Keratinocyte (primary cell): ENCODE measurements at regions not wholly inside any gene's neighbourhood (a gene's known extent, or its start where the extent isn't known, plus 50 kb on each side); places are given as distances from the start of the nearest gene placed in this dataset.

Source experiments
- DNase-seq: peaks from one replicate; pipeline ENCODE4 v3.0.0-alpha.2; 2011; ENCODE audit warnings: low read depth, missing footprints, low spot score
- FAIRE-seq: peaks from 2 replicates; lab custom pipeline; 2011; peaks lifted over from hg19 to GRCh38; lab: Jason Lieb, UNC
- H2AFZ ChIP-seq: 2 replicates; pipeline ENCODE4 v1.6.0; 2012; ENCODE audit warnings: low read length, control low read depth, inconsistent platforms; ENCODE audit not compliant: control insufficient read depth
- H3K27ac ChIP-seq: 2 replicates; pipeline ENCODE4 v1.5.1; 2011; ENCODE audit warnings: low read length; ENCODE audit not compliant: control insufficient read depth, insufficient read depth
- H3K27me3 ChIP-seq: 3 replicates; pipeline ENCODE4 v1.6.0; 2011; ENCODE audit warnings: low read length; ENCODE audit not compliant: control insufficient read depth, insufficient read depth; ENCODE audit errors: extremely low read depth
- H3K36me3 ChIP-seq, 2 experiments: 2 replicates in 1 of 2; 3 replicates in 1 of 2; pipeline ENCODE4 v1.5.1; 2011; ENCODE audit warnings: low read length in 2 of 2, mild to moderate bottlenecking in 1 of 2; ENCODE audit not compliant: control insufficient read depth in 2 of 2, insufficient read depth in 2 of 2; ENCODE audit errors: extremely low read depth in 1 of 2
- H3K4me1 ChIP-seq: 3 replicates; pipeline ENCODE4 v1.5.1; 2011; ENCODE audit warnings: low read length; ENCODE audit not compliant: control insufficient read depth, insufficient read depth; ENCODE audit errors: extremely low read depth
- H3K4me2 ChIP-seq: 3 replicates; pipeline ENCODE4 v1.6.0; 2011; ENCODE audit warnings: low read depth, low read length; ENCODE audit not compliant: control insufficient read depth, insufficient read depth; ENCODE audit errors: extremely low read depth
- H3K4me3 ChIP-seq, 3 experiments: fragments of 200-600 bp in 1 of 3; sonication (generic) in 1 of 3; 2 replicates in 2 of 3; 3 replicates in 1 of 3; pipeline ENCODE4 v1.5.1; 2011 to 2016; ENCODE audit warnings: low read length in 3 of 3, mild to moderate bottlenecking in 3 of 3, control low read depth in 2 of 3, inconsistent platforms in 1 of 3, low read depth in 1 of 3, mixed read lengths in 1 of 3, mixed run types in 1 of 3, moderate library complexity in 1 of 3; ENCODE audit not compliant: control insufficient read depth in 2 of 3, insufficient read depth in 2 of 3; ENCODE audit errors: extremely low read depth in 1 of 3
- H3K79me2 ChIP-seq: 2 replicates; pipeline ENCODE4 v1.6.0; 2012; ENCODE audit warnings: low read length; ENCODE audit not compliant: control insufficient read depth, insufficient read depth
- H3K9ac ChIP-seq: 3 replicates; pipeline ENCODE4 v1.6.0; 2011; ENCODE audit warnings: low read length; ENCODE audit not compliant: control insufficient read depth, insufficient read depth; ENCODE audit errors: extremely low read depth
- H3K9me1 ChIP-seq: 3 replicates; pipeline ENCODE4 v1.6.0; 2011; ENCODE audit warnings: low read length; ENCODE audit not compliant: control insufficient read depth, insufficient read depth; ENCODE audit errors: extremely low read depth
- H3K9me3 ChIP-seq: 2 replicates; pipeline ENCODE4 v1.5.1; 2012; ENCODE audit warnings: low read depth, low read length; ENCODE audit not compliant: control insufficient read depth
- H4K20me1 ChIP-seq: 3 replicates; pipeline ENCODE4 v1.6.0; 2011; ENCODE audit warnings: low read length; ENCODE audit not compliant: control insufficient read depth, insufficient read depth; ENCODE audit errors: extremely low read depth
- CTCF ChIP-seq, 3 experiments: IDR thresholded peaks in 1 of 3; conservative IDR thresholded peaks in 1 of 3; optimal IDR thresholded peaks in 1 of 3; 2 replicates in 2 of 3; 3 replicates in 1 of 3; pipeline versions ENCODE3 to v1.5.1; 2011; ENCODE audit warnings: low read length in 3 of 3, mild to moderate bottlenecking in 3 of 3, moderate library complexity in 2 of 3, control low read depth in 1 of 3, inconsistent platforms in 1 of 3; ENCODE audit not compliant: insufficient read depth in 2 of 3; ENCODE audit errors: extremely low read depth in 1 of 3
- EZH2 ChIP-seq: IDR thresholded peaks from one replicate; pipeline ENCODE4 v1.6.1; 2012; ENCODE audit warnings: inconsistent platforms, mild to moderate bottlenecking, low read length, moderate library complexity
- dilution Hi-C: fragments of 300-500 bp; cut with MboI; formaldehyde crosslinking; loops from one replicate; pipeline ENCODE4 v1.7.0; 2020; ENCODE audit warnings: low sequenced_read_pairs; ENCODE audit not compliant: extremely low pct_ligation_motif_present

GRCh38 chr11:103716363-103716762, 320.1 kb upstream of the DDI1 start:
- Histone ChIP-seq H3K79me2 (no peaks in the 10 kb centered on the region), H3K27me3 (no peaks in the 10 kb centered on the region), H3K4me3 (no peak overlapping the region), H3K27ac (no peak overlapping the region), H3K9me3 (no peaks in the 10 kb centered on the region), H3K36me3 (no peaks in the 10 kb centered on the region), H4K20me1 (no peaks in the 10 kb centered on the region), H3K4me1 (no peaks in the 10 kb centered on the region), H3K9me1 (no peaks in the 10 kb centered on the region), H3K4me2 (no peak overlapping the region), H3K9ac (no peak overlapping the region), H2AFZ (no peak overlapping the region)
- TF ChIP-seq EZH2 = no peak
- no peak for TF ChIP-seq CTCF (optimal IDR thresholded peaks at IDR 0.05 in 1 of 3, IDR thresholded peaks at IDR 0.05 in 1 of 3, conservative IDR thresholded peaks at IDR 0.05 in 1 of 3; ENCODE audit: extremely low read depth in 1 of 3, insufficient read depth in 2 of 3, low read length in 3 of 3)
- no peak for FAIRE-seq
- no peak for DNase-seq
- dilution Hi-C loops = no loop called here

GRCh38 chr11:103727262-103727661, 309.2 kb upstream of the DDI1 start:
- no peak for TF ChIP-seq EZH2
- TF ChIP-seq CTCF (optimal IDR thresholded peaks at IDR 0.05 in 1 of 3, IDR thresholded peaks at IDR 0.05 in 1 of 3, conservative IDR thresholded peaks at IDR 0.05 in 1 of 3; ENCODE audit: extremely low read depth in 1 of 3, insufficient read depth in 2 of 3, low read length in 3 of 3) = no peak
- no peak overlapping the region for H3K27ac ChIP-seq
- no peaks in the 10 kb centered on the region for H3K9me3 ChIP-seq
- H3K4me3 ChIP-seq = no peak overlapping the region
- no peaks in the 10 kb centered on the region for H3K9me1 ChIP-seq
- dilution Hi-C loops = no loop called here
- no peak for DNase-seq
- H3K36me3 ChIP-seq = no peaks in the 10 kb centered on the region
- no peak overlapping the region for H2AFZ ChIP-seq
- FAIRE-seq = no peak
- no peaks in the 10 kb centered on the region for H4K20me1 ChIP-seq
- no peak overlapping the region for H3K4me2 ChIP-seq
- no peaks in the 10 kb centered on the region for H3K27me3 ChIP-seq
- H3K9ac ChIP-seq = no peak overlapping the region
- H3K79me2 ChIP-seq = no peaks in the 10 kb centered on the region
- no peaks in the 10 kb centered on the region for H3K4me1 ChIP-seq
